Gastroesophageal sphincter (tissue), 3 donors: ENCODE measurements at regions not wholly inside any gene's neighbourhood (a gene's known extent, or its start where the extent isn't known, plus 50 kb on each side); places are given as distances from the start of the nearest gene placed in this dataset.

Experiments
- CTCF ChIP-seq, 4 experiments: fragments of 200-600 bp in 2 of 4; fragments of 450-650 bp in 2 of 4; sonication (generic) in 1 of 4; IDR thresholded peaks; one replicate each; pipeline ENCODE4 v1.5.1; 2017 to 2019; ENCODE audit warnings: antibody characterized with exemption in 4 of 4, mild to moderate bottlenecking in 2 of 4, moderate library complexity in 2 of 4
- EP300 ChIP-seq: sonication (generic); formaldehyde crosslinking; IDR thresholded peaks from one replicate; pipeline ENCODE4 v1.6.1; 2017; ENCODE audit warnings: antibody characterized with exemption, mild to moderate bottlenecking
- POLR2A ChIP-seq, 2 donors: fragments of 450-650 bp; IDR thresholded peaks; one replicate each; pipeline ENCODE4 v1.6.1; 2017; ENCODE audit warnings: antibody characterized with exemption in 2 of 2, mild to moderate bottlenecking in 2 of 2, moderate library complexity in 1 of 2

GRCh38 chr20:3306068-3306467 lies 67.1 kb upstream of the SLC4A11 start:
- TF ChIP-seq CTCF (IDR thresholded peaks at IDR 0.05) (no peak), POLR2A (IDR thresholded peaks at IDR 0.05) (no peak), EP300 (no peak)
